Neutrophil (primary cell): ENCODE measurements at regions not wholly inside any gene's neighbourhood (a gene's known extent, or its start where the extent isn't known, plus 50 kb on each side); places are given as distances from the start of the nearest gene placed in this dataset.

Source experiments
- H3K27ac ChIP-seq: fragments of 200-600 bp; sonication (generic); 2 replicates; pipeline ENCODE4 v1.5.1; 2016; ENCODE audit warnings: mild to moderate bottlenecking, moderate library complexity
- H3K27me3 ChIP-seq: fragments of 200-600 bp; sonication (generic); 2 replicates; pipeline ENCODE4 v1.6.0; 2016; ENCODE audit warnings: mild to moderate bottlenecking
- H3K36me3 ChIP-seq: fragments of 200-600 bp; sonication (generic); 2 replicates; pipeline ENCODE4 v1.5.1; 2017
- H3K4me1 ChIP-seq, 2 experiments: fragments of 200-600 bp in 1 of 2; sonication (generic) in 1 of 2; 1 replicate in 1 of 2; 2 replicates in 1 of 2; pipeline versions ENCODE4 v1.5.1 to v1.6.1; 2013 to 2016; ENCODE audit warnings: low read depth in 1 of 2, low read length in 1 of 2, mild to moderate bottlenecking in 1 of 2, moderate library complexity in 1 of 2; ENCODE audit not compliant: control insufficient read depth in 1 of 2, insufficient read depth in 1 of 2
- H3K4me3 ChIP-seq, 2 experiments: fragments of 200-600 bp in 1 of 2; sonication (generic) in 1 of 2; 1 replicate in 1 of 2; 2 replicates in 1 of 2; pipeline ENCODE4 v1.5.1; 2013 to 2016; ENCODE audit warnings: low read depth in 1 of 2, low read length in 1 of 2, mild to moderate bottlenecking in 1 of 2, moderate library complexity in 1 of 2
- H3K9me3 ChIP-seq: fragments of 200-600 bp; sonication (generic); 2 replicates; pipeline ENCODE4 v1.5.1; 2016
- CTCF ChIP-seq: fragments of 200-600 bp; sonication (generic); IDR thresholded peaks from 2 replicates; pipeline ENCODE4 v1.5.1; 2016; ENCODE audit warnings: antibody characterized with exemption

GRCh38 chr5:68446070-68446357 lies 230.5 kb downstream of the PIK3R1 start:
- H3K4me3 ChIP-seq, result no peak overlapping the region
- H3K9me3 ChIP-seq, result no peaks in the 10 kb centered on the region
- TF ChIP-seq CTCF, result no peak
- no peaks in the 10 kb centered on the region for H3K36me3 ChIP-seq
- H3K27ac ChIP-seq, result no peak overlapping the region
- H3K4me1 ChIP-seq, result no peaks in the 10 kb centered on the region
- H3K27me3 ChIP-seq, result no peaks in the 10 kb centered on the region

GRCh38 chr5:68446487-68446894 lies 230.9 kb downstream of the PIK3R1 start:
- no peak for TF ChIP-seq CTCF
- Histone ChIP-seq H3K4me1 (no peaks in the 10 kb centered on the region), H3K27me3 (no peaks in the 10 kb centered on the region), H3K36me3 (no peaks in the 10 kb centered on the region), H3K4me3 (no peak overlapping the region), H3K27ac (no peak overlapping the region), H3K9me3 (no peaks in the 10 kb centered on the region)

- no peaks in the 10 kb centered on the region for H3K27me3 ChIP-seq
- no peak overlapping the region for H3K27ac ChIP-seq
- no peak overlapping the region for H3K4me3 ChIP-seq
- TF ChIP-seq CTCF, result no peak
- H3K4me1 ChIP-seq, result no peaks in the 10 kb centered on the region
- no peaks in the 10 kb centered on the region for H3K9me3 ChIP-seq
- no peaks in the 10 kb centered on the region for H3K36me3 ChIP-seq
Observed at GRCh38 chr5:68447136-68447929, 231.8 kb downstream of the PIK3R1 start.

- Histone ChIP-seq H3K9me3 (no peaks in the 10 kb centered on the region), H3K27ac (no peak overlapping the region), H3K36me3 (no peaks in the 10 kb centered on the region), H3K4me3 (no peak overlapping the region), H3K27me3 (no peaks in the 10 kb centered on the region), H3K4me1 (no peaks in the 10 kb centered on the region)
- TF ChIP-seq CTCF, result no peak
Observed at GRCh38 chr5:68449380-68449779, 233.8 kb downstream of the PIK3R1 start.

GRCh38 chr5:68450245-68450852 lies 234.8 kb downstream of the PIK3R1 start:
- H3K4me1 ChIP-seq, result no peaks in the 10 kb centered on the region
- H3K9me3 ChIP-seq, result no peaks in the 10 kb centered on the region
- TF ChIP-seq CTCF, result no peak
- no peak overlapping the region for H3K27ac ChIP-seq
- H3K36me3 ChIP-seq, result no peaks in the 10 kb centered on the region
- H3K4me3 ChIP-seq, result no peak overlapping the region
- H3K27me3 ChIP-seq, result no peaks in the 10 kb centered on the region
